ENCODE measurements at regions not wholly inside any gene's neighbourhood (a gene's known extent, or its start where the extent isn't known, plus 50 kb on each side); places are given as distances from the start of the nearest gene placed in this dataset.

DNA sequence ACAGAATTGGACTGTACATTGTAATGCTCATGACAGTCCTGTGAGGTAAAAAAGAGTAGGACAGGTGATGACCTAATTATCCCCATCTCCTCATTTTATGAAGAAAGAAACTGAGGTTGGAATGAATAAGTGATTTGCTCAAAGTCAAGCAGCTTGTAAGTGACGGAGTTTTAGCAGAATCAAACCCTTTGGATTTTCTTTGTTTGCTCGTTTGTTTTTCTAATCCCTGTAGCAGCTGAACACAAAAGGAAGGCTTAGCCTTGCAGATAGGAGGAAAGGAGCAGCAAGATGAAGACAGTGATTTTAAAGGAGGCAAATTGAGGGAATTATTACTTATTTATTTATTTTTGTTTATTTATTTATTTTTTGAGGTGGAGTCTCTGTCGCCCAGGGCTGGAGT, 528.4 kb upstream of the AMOT start:
- no peak for TF ChIP-seq EZH2phosphoT487 (IDR thresholded peaks at IDR 0.05; ENCODE audit: borderline replicate concordance, low read length)
- TF ChIP-seq, protein P1, sequence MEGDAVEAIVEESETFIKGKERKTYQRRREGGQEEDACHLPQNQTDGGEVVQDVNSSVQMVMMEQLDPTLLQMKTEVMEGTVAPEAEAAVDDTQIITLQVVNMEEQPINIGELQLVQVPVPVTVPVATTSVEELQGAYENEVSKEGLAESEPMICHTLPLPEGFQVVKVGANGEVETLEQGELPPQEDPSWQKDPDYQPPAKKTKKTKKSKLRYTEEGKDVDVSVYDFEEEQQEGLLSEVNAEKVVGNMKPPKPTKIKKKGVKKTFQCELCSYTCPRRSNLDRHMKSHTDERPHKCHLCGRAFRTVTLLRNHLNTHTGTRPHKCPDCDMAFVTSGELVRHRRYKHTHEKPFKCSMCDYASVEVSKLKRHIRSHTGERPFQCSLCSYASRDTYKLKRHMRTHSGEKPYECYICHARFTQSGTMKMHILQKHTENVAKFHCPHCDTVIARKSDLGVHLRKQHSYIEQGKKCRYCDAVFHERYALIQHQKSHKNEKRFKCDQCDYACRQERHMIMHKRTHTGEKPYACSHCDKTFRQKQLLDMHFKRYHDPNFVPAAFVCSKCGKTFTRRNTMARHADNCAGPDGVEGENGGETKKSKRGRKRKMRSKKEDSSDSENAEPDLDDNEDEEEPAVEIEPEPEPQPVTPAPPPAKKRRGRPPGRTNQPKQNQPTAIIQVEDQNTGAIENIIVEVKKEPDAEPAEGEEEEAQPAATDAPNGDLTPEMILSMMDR (conservative IDR thresholded peaks at IDR 0.05; ENCODE audit: low read depth, low read length), result no peak
